ENCODE measurements at regions not wholly inside any gene's neighbourhood (a gene's known extent, or its start where the extent isn't known, plus 50 kb on each side); places are given as distances from the start of the nearest gene placed in this dataset.

DNA sequence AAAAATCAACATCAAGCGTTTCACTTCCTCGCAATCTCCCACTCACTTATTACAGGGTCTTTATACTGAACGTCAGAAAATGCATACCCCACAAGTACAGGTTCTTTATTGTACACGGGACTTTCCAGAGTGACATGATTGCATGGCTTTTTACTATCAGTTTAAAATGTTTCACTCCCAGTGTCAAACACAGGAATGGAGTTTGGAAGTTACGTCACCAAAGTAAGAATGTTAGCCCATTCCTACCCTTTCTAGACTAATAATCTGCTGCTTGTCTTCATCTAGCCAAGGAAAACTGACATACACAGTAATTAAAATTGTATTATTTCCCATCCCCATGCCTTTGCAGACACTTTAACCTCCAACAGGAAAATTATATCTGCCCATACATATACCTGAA lies 624.2 kb downstream of the BCL11B start:
- no peak for DNase-seq (ENCODE audit: low spot score)
- ATAC-seq, result no peak
- intact Hi-C loops (cut with DNase I), result no loop called here

DNA sequence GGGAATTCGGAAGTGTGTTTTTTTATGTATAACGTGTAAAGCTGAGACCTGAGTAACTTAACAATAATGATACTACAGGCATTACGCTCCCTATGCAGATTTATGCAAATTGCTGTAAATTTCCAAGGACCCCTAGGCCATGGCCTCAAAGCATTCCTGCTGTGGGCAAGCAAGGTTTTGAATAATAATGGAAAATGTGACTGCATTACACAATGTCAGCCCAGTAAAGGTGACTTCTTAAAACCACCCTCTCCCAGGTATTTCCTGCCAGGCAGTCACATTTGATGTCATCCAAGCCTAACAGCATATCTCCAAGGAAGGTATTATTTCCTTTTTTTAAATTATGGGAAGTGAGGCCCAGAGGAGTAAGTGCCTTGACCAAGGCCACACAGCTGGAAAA lies 621.0 kb downstream of the BCL11B start:
- intact Hi-C loops (cut with DNase I), result no loop called here
- no peak for ATAC-seq
- DNase-seq (ENCODE audit: low spot score), result no peak

DNA sequence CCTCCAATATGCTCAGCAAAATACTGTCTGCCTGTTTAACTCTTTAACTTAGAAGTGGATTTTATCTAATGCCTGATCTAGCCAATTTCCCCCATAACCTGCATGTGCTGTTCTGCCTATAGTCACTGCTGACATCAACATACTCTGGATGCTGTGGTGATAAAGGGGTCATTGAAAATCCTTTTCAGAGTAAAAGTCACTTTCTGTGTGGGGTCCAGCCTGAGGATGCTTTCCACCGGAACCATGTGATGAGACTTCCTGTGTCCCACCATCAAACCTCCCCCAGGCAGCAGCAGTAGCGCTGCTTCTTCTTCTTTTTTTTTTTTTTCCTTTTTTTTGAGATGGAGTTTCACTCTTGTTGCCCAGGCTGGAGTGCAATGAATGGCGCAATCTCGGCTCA lies 607.0 kb downstream of the BCL11B start:
- no peak for DNase-seq (ENCODE audit: low spot score)
- intact Hi-C loops (cut with DNase I), result no loop called here
- ATAC-seq, result no peak

DNA sequence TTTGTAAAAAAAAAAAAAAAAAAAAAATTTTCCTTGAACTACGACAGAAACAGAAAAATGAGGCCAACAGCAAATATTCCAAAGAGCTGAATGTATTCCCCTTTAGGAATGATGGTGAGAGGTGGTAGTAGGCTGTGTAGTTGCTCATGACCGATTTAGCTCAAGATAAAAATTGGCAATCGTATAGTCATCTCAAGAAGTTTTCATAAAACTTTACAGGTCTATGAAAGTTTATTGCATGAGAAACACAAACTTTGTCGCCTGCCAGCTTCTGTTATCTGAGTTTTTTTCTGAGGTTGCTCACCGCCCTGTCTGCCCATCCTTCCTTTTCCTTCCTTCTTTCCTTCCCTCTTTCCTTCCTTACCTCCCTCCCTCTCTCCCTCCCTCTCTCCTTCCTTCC lies 605.5 kb downstream of the BCL11B start:
- ATAC-seq (no peak), DNase-seq (ENCODE audit: low spot score) (no peak)
- intact Hi-C loops (cut with DNase I), result no loop called here

DNA sequence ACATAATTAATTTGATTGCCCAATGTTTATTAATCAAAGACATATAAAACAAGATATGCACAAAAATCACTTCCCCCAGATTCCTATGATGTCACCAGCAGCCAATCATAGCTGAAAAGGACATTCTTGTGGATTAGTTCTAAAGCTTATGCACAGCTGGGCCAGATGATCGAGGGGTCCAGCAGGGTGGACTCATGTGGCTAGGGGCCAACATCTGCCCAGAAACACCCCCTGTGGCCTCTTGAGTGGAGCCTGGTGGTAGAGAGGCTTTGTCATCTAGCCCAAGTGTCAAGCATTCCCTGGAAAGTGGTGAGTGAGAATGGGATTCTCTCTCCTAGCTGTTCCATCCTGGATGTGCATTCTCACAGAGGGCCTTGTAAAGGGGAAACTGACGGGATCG lies 590.0 kb downstream of the BCL11B start:
- ATAC-seq (no peak), DNase-seq (ENCODE audit: low spot score) (no peak)
- intact Hi-C loops (cut with DNase I), result no loop called here

DNA sequence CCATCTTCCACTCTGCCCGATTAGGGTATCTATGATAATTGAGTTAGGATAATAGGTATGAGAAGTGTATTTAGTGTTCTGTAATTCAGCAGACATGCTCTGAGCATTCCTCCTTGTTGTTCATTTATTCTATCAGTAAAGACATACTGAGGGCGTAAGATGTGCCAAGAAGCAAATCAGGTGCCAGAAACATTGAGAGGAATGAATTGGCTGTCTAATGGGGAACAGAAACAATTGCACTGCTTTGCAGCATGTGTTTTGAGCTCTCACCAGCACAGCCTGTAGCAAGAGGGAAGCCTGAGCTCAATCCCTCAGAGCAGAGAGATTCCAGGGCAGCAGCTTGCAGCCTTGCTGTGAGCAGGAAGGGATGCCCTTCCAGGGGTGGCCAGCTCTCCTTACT lies 589.3 kb downstream of the BCL11B start:
- DNase-seq (ENCODE audit: low spot score), result no peak
- intact Hi-C loops (cut with DNase I), result no loop called here
- no peak for ATAC-seq

DNA sequence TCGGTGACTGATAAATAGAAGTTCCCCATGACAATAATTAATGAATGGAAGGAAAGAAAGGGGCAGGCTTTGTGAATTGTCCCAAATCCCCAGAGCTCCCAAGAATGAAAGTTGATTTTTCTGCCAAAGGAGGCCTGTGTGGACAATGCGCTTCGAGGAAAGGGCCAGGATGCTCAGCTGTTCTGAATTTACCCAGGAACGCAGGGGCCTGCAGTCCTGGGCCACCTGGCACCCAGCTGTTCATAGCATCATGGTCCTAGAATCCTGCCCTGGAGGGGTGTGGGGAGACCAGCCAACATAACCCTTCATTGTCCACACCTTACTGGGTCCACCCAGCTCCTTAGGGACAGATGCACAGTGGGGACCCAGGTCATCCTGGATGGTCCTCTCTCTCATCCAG lies 587.5 kb downstream of the BCL11B start:
- ATAC-seq, result no peak
- intact Hi-C loops (cut with DNase I), result no loop called here
- no peak for DNase-seq (ENCODE audit: low spot score)

DNA sequence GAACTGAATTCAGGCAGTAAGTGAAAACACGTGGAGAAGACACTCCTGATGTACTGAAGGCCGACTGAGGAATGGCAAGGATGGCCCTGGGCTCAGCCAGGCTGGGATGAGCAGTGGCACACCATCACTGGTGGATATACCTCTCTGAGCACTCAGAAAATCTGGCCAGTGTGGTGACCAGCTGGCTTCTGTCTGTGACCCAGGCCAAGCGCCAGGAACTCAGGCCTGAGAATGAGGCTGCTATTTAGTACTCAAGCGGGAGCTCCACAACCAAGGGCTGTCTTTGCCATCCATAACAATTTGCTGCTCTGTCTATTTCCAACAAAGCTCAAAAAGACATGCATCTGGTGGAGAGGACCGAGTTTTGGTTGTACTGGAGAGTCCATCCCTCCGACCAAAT lies 586.3 kb downstream of the BCL11B start:
- ATAC-seq (no peak), DNase-seq (ENCODE audit: low spot score) (no peak)
- intact Hi-C loops (cut with DNase I), result no loop called here

DNA sequence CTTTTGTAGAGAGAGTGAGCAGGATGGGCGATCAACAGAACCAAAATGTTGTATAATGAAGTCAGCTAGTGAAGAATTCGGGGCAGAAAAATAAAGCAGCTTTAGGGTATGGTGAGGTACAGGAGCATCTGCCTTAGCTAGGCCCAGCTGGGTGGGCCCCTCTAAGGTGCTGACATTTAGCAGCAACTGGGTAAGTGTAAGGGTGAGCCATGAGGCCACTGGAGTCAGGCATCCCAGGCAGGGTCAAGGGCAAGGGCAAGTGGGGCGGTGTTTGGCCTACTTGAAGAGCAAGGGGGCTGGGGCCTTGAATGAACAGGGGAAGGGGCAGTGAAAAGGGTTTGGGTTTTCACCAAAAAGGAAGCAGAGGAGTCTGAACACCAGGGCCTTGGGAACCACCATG lies 583.6 kb downstream of the BCL11B start:
- ATAC-seq (no peak), DNase-seq (ENCODE audit: low spot score) (no peak)
- intact Hi-C loops (cut with DNase I), result no loop called here

DNA sequence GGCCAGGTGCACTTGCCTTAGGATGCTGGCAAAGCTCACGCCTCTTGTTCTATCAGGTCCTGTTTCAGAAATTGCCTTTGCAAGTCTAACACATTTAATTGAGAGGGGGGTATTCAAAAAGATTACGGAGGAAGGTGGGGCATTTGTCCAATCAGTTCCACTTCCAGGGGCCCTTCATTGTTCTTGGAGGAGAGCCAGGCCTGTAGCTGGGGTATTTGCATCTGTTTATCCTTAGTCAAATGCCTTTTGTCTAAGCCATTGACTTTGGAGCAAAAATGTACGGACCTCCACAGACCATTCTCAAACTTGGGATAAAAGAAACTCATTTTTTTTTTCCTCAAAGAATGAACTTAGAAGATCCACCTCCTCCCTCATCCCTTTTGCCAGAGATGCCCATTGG lies 582.0 kb downstream of the BCL11B start:
- ATAC-seq, result no peak
- no peak for DNase-seq (ENCODE audit: low spot score)
- intact Hi-C loops (cut with DNase I), result no loop called here

DNA sequence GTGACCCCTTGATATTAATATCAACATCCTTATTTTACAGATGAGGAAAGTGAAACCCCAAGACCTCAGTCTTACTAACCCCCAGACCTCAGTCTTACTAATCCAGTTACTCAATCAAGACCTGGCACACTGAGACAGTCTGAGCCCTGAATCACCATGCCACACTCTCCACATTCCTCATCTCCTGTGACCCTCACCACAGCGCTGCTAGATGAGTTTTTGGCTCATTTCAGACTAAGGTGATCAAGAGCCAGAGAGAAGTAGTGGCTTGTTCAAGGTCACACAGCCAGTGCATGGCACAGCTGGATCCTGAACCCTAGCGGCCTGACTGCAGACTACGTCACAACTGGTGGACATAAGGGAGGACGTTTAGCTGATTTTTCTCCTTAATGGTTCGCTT lies 579.2 kb downstream of the BCL11B start:
- DNase-seq (ENCODE audit: low spot score) (no peak), ATAC-seq (no peak)
- intact Hi-C loops (cut with DNase I), result no loop called here

DNA sequence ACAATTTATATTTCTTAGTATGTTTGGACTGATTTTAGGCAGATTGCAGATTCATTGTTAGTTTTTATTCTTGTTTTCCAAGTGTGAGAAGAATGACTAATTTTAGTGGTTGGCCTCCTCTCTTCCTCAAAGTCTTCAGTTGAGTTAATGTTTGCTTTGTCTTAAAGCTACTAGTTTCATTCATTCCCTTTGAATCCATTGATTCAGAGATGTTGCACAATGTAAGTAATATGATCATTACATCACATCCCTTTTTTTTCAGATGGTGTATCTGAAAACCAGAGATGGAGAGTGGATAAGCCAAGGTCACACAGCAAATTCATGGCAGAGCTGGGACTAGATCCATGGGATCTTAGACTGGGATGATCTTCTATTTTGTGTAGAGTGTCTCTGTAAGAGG lies 577.5 kb downstream of the BCL11B start:
- DNase-seq (ENCODE audit: low spot score), result no peak
- no peak for ATAC-seq
- intact Hi-C loops (cut with DNase I), result no loop called here

DNA sequence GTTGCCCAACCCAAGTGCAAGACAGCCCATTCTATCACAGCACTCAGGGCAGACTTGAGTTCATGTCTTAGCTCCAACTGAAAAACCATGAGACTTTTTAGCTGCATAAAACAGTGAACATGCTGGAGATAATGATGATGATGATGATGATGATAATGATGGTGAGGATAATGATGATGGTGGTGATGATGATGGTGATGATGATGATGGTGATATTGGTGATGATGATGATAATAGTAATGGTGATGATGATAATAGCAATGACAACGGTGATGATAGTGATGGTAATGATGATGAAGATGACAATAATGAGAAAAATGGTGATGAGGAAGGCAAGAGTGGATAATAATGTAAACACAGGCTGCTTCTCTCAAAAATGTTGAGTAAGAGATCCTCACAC lies 576.2 kb downstream of the BCL11B start:
- DNase-seq (ENCODE audit: low spot score) (no peak), ATAC-seq (no peak)
- intact Hi-C loops (cut with DNase I), result no loop called here

DNA sequence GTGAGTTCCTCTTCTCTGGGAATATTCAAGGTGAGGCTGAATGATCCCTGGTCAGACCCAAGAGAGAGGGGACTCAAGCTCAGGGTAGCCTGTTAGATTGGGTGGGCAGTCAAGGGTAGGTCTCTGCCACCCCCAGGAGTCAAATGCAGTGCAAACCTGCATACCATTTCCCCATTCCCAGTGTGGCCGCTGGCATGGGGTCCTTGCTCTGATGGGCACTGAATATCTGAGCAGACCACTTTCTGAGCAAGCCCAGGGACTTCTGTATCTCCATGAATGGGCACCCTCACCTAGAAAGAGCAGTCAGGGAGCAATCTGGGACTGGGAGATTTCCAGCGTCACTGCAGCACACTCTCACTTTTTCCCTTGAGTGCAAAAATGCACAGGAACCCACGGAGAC lies 573.7 kb downstream of the BCL11B start:
- DNase-seq (ENCODE audit: low spot score) (no peak), ATAC-seq (no peak)
- intact Hi-C loops (cut with DNase I), result no loop called here

DNA sequence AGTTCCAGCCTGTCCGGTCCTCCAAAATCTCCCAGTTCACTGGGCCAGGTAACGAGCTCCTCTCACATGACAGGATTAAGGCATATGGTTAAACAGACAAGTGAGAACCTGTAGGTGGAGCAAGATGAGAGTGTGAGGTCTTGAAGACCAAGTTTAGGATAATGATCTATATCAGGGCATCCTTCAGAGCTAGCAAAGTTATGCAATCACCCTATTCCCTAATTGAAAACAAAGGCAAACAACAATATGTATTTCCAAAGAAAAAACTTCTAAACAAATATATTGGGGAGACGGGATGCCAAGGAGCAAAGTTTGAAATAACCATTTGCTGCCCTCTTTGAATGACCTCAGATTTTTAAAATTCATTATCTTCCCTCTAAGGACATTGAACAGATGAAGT lies 571.2 kb downstream of the BCL11B start:
- intact Hi-C loops (cut with DNase I), result no loop called here
- ATAC-seq (no peak), DNase-seq (ENCODE audit: low spot score) (no peak)

DNA sequence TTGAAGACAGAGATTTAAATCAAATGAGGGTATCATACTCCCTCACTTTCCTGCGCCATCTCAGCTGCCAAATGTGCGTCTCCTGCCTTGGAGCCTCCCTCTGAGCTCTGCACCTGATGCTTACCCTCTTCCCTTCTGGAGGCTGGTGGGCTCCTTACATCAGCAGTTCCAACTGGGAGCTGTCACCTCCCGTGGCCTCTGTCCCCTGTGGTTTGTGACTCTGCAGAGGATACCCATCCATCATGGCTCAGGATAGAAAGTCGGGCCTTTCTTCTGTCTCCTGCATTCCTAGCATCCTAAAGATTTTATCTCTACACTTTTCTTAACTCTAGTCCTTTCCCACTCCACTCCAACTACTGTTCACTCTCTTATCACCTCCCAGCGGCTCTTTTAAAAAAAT lies 570.6 kb downstream of the BCL11B start:
- no peak for DNase-seq (ENCODE audit: low spot score)
- ATAC-seq, result no peak
- intact Hi-C loops (cut with DNase I), result no loop called here

DNA sequence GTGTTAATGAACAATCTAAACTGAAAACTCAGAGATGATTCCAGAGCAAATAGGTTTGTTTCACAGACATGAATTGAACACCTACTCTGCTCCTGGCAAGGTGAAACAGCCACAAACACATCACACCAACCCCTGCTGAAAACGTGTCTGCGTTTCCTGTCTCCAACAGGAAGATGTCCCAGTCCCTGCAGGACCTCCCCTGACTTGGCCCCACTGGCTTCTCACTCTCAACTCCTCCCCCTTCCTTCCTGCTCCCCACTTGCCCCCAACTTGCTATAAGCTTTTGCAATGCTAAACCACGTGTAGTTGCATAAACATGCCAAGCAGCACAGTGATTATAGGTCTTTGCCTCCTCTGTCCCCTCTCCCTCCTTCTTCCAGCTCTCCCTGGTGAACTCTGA lies 567.6 kb downstream of the BCL11B start:
- ATAC-seq (no peak), DNase-seq (ENCODE audit: low spot score) (no peak)
- intact Hi-C loops (cut with DNase I), result no loop called here

DNA sequence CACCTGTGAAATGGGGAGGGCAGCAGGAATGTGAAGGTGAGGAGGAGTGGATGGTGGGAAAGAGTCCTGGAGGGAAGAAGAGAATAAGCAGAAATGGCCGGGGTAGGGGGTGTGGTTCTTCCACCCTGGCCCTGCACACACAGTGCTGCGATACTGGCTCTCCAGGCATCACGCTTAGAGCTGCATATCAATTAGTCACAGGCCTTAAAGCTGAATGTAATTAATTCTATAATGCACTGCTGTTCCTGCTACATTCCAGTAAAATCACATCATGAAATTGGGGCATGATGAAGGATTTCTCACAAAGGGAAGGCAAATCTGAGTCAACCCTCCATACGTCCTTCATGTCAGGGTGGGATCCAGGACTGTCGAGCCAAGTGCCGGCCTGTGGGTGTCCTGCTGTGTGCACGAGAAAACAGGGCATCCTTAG lies 566.1 kb downstream of the BCL11B start:
- no peak for ATAC-seq
- intact Hi-C loops (cut with DNase I), result no loop called here
- DNase-seq (ENCODE audit: low spot score), result no peak

DNA sequence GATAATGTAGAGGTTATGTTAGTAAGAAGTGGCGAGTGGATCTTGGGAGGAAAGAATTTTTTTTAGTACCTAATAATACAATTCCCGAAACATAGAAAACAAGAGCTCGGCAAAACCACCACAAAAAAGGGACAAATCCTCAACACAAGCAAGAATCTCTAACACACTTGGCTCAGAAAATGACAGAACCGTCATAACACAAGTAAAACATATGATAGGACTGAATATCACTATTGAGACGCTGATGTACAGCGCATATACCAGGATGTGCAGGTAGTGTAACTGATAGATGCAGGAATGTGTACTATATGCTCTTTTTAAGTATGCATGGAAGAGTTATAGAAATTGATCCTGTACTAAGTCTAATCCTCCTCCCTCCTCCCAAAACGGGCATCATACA lies 564.5 kb downstream of the BCL11B start:
- ATAC-seq (no peak), DNase-seq (ENCODE audit: low spot score) (no peak)
- intact Hi-C loops (cut with DNase I), result no loop called here

DNA sequence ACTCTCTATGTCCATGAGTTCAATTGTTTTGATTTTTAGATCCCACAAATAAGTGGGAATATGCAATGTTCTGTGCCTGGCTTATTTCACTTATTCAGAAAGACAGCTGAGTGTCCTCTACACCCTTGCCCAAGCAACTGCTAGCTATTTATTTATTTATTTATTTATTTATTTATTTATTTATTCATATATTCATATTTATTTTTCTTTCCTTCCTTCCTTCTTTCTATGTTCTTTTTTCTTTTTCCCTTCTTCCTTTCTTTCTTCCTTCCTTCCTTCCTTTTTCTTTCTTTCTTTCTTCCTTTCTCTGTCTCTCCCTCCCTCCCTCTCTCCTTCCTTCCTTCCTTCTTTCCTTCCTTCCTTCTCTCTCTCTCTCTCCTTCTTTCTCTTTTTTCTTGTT lies 563.4 kb downstream of the BCL11B start:
- no peak for DNase-seq (ENCODE audit: low spot score)
- intact Hi-C loops (cut with DNase I), result no loop called here

DNA sequence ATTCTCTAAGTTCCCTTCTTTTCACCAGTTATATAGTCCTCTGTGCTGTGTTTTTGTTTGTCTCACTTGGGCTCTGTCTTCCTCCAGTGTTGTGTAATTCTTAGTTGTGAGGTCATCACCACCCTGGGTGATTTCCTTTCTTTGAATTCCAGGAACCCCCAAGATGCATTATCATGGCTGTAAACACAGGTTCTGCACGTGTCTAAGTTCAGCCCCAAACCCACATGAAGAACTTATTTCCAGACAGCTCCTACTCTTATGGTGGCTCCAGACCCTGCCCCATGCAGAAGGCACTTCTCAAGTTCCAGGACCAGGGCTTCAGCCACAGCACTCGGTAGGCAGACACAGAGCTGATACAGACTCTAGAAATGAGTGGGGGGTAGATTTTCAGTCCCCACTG lies 560.5 kb downstream of the BCL11B start:
- peak; percentile 51 for ATAC-seq
- intact Hi-C loops (cut with DNase I), result loop anchor here (2.0 kb wide), 1 partner anchor 41 kb away; no protein-coding TSS in a partner anchor
- no peak for DNase-seq (ENCODE audit: low spot score)

More for the DNA sequence above, 563.4 kb downstream of the BCL11B start:
- no peak for ATAC-seq
